ENCODE measurements at regions not wholly inside any gene's neighbourhood (a gene's known extent, or its start where the extent isn't known, plus 50 kb on each side); places are given as distances from the start of the nearest gene placed in this dataset.

GRCh38 chr16:49216593-49216992 lies 65.0 kb downstream of the CBLN1 start:
- no peak for DNase-seq

GRCh38 chr16:49213594-49213993 lies 68.0 kb downstream of the CBLN1 start:
- DNase-seq: no peak

GRCh38 chr16:49204191-49204590 lies 77.4 kb downstream of the CBLN1 start:
- DNase-seq: no peak

- DNase-seq: no peak
Measured at GRCh38 chr16:49203361-49203760, 78.3 kb downstream of the CBLN1 start.

- no peak for DNase-seq
Measured at GRCh38 chr16:49201118-49201517, 80.5 kb downstream of the CBLN1 start.

GRCh38 chr16:49200223-49200820 lies 81.3 kb downstream of the CBLN1 start:
- DNase-seq: no peak

- DNase-seq: no peak
Measured at GRCh38 chr16:49195237-49195548, 86.4 kb downstream of the CBLN1 start.

GRCh38 chr16:49194537-49195236 lies 87.0 kb downstream of the CBLN1 start:
- DNase-seq: no peak

- DNase-seq: no peak
Measured at GRCh38 chr16:49193596-49193995, 88.0 kb downstream of the CBLN1 start.

GRCh38 chr16:49189286-49189685 lies 92.4 kb downstream of the CBLN1 start:
- no peak for DNase-seq

- DNase-seq: peak; percentile 8
Measured at GRCh38 chr16:49183911-49184310, 97.7 kb downstream of the CBLN1 start.

GRCh38 chr16:49181791-49182518 lies 99.7 kb downstream of the CBLN1 start:
- no peak for DNase-seq

- DNase-seq: no peak
Measured at GRCh38 chr16:49179714-49180330, 101.8 kb downstream of the CBLN1 start.

GRCh38 chr16:49168126-49168525 lies 113.5 kb downstream of the CBLN1 start:
- DNase-seq: no peak

GRCh38 chr16:49165025-49165424 lies 116.6 kb downstream of the CBLN1 start:
- DNase-seq: no peak

- no peak for DNase-seq
Measured at GRCh38 chr16:49161191-49161590, 120.4 kb downstream of the CBLN1 start.

- DNase-seq: peak; percentile 12
Measured at GRCh38 chr16:49158029-49158642, 123.5 kb downstream of the CBLN1 start.

GRCh38 chr16:49150341-49150740 lies 131.3 kb downstream of the CBLN1 start:
- no peak for DNase-seq

- no peak for DNase-seq
Measured at GRCh38 chr16:49148410-49148809, 133.2 kb downstream of the CBLN1 start.

GRCh38 chr16:49140618-49141017 lies 141.0 kb downstream of the CBLN1 start:
- no peak for DNase-seq

- DNase-seq: no peak
Measured at GRCh38 chr16:49130397-49130796, 151.2 kb downstream of the CBLN1 start.

- DNase-seq: no peak
Measured at GRCh38 chr16:49129935-49130334, 151.7 kb downstream of the CBLN1 start.

- DNase-seq: no peak
Measured at GRCh38 chr16:49128740-49129139, 152.9 kb downstream of the CBLN1 start.

All from activated CD4-positive, alpha-beta T cell treated with anti-CD3 and anti-CD28 coated beads, Interleukin-2, amount 50 U/mL, for 16 hours (primary cell).